AG09309 (cell line): ENCODE measurements at regions not wholly inside any gene's neighbourhood (a gene's known extent, or its start where the extent isn't known, plus 50 kb on each side); places are given as distances from the start of the nearest gene placed in this dataset.

Experiments
- DNase-seq: peaks from one replicate; pipeline ENCODE4 v3.0.0-alpha.2; 2010; ENCODE audit warnings: low read depth
- H3K4me3 ChIP-seq: 2 replicates; pipeline ENCODE4 v1.5.1; 2011; ENCODE audit warnings: mild to moderate bottlenecking, low read depth, low read length, moderate library complexity; ENCODE audit not compliant: control insufficient read depth
- CTCF ChIP-seq: IDR thresholded peaks from 2 replicates; pipeline ENCODE4 v1.5.1; 2011; ENCODE audit warnings: mild to moderate bottlenecking, low read depth, low read length, inconsistent platforms; ENCODE audit not compliant: insufficient read depth, control insufficient read depth; ENCODE audit errors: missing control alignments

- no peak for TF ChIP-seq CTCF
- DNase-seq = no peak
- no peak overlapping the region for H3K4me3 ChIP-seq
Observed at GRCh38 chr3:66800941-66801545, 197.1 kb upstream of the KBTBD8 start.

- no peak for DNase-seq
- H3K4me3 ChIP-seq = no peak overlapping the region
- peak; percentile 6 for TF ChIP-seq CTCF
Observed at GRCh38 chr3:66803206-66803605, 194.9 kb upstream of the KBTBD8 start.

GRCh38 chr3:66803721-66804695 is 194.1 kb upstream of the KBTBD8 start:
- TF ChIP-seq CTCF = no peak

GRCh38 chr3:66808891-66809594 is 189.1 kb upstream of the KBTBD8 start:
- TF ChIP-seq CTCF = no peak
- H3K4me3 ChIP-seq = no peak overlapping the region
- DNase-seq = no peak

More at GRCh38 chr3:66803721-66804695, 194.1 kb upstream of the KBTBD8 start:
- no peak overlapping the region for H3K4me3 ChIP-seq
- no peak for DNase-seq

- H3K4me3 ChIP-seq = no peak overlapping the region
Observed at GRCh38 chr3:66809595-66809958, 188.5 kb upstream of the KBTBD8 start.

GRCh38 chr3:66812136-66812535 is 186.0 kb upstream of the KBTBD8 start:
- no peak for DNase-seq
- no peak overlapping the region for H3K4me3 ChIP-seq
- TF ChIP-seq CTCF = no peak

More at GRCh38 chr3:66809595-66809958, 188.5 kb upstream of the KBTBD8 start:
- no peak for DNase-seq
- TF ChIP-seq CTCF = no peak
